ENCODE measurements at regions not wholly inside any gene's neighbourhood (a gene's known extent, or its start where the extent isn't known, plus 50 kb on each side); places are given as distances from the start of the nearest gene placed in this dataset.

- no peak for DNase-seq (ENCODE audit: low read depth)
- no peak overlapping the region for H3K4me3 ChIP-seq (ENCODE audit: low read depth, low read length)
These were observed 394.6 kb downstream of the C4orf33 start for GRCh38 chr4:129490516-129490915.

- no peak for DNase-seq (ENCODE audit: low read depth)
- no peak overlapping the region for H3K4me3 ChIP-seq (ENCODE audit: low read depth, low read length)
These were observed 402.7 kb downstream of the C4orf33 start for GRCh38 chr4:129498626-129499025.

GRCh38 chr4:129514852-129515251, 418.9 kb downstream of the C4orf33 start:
- no peak overlapping the region for H3K4me3 ChIP-seq (ENCODE audit: low read depth, low read length)

GRCh38 chr4:129515356-129515755, 419.4 kb downstream of the C4orf33 start:
- H3K4me3 ChIP-seq (ENCODE audit: low read depth, low read length): no peak overlapping the region
- DNase-seq (ENCODE audit: low read depth): no peak

More at GRCh38 chr4:129514852-129515251, 418.9 kb downstream of the C4orf33 start:
- no peak for DNase-seq (ENCODE audit: low read depth)

GRCh38 chr4:129526812-129527211, 430.9 kb downstream of the C4orf33 start:
- no peak overlapping the region for H3K4me3 ChIP-seq (ENCODE audit: low read depth, low read length)
- peak; percentile 5 for DNase-seq (ENCODE audit: low read depth)

- H3K4me3 ChIP-seq (ENCODE audit: low read depth, low read length): no peak overlapping the region
- no peak for DNase-seq (ENCODE audit: low read depth)
These were observed 435.3 kb downstream of the C4orf33 start for GRCh38 chr4:129531253-129531652.

- H3K4me3 ChIP-seq (ENCODE audit: low read depth, low read length): no peak overlapping the region
- no peak for DNase-seq (ENCODE audit: low read depth)
These were observed 436.6 kb downstream of the C4orf33 start for GRCh38 chr4:129532573-129532972.

- H3K4me3 ChIP-seq (ENCODE audit: low read depth, low read length): no peak overlapping the region
- no peak for DNase-seq (ENCODE audit: low read depth)
These were observed 447.3 kb downstream of the C4orf33 start for GRCh38 chr4:129543299-129543698.

- peak; percentile 84 for DNase-seq (ENCODE audit: low read depth)
These were observed 449.8 kb downstream of the C4orf33 start for GRCh38 chr4:129545599-129546278.

GRCh38 chr4:129546531-129546930, 450.6 kb downstream of the C4orf33 start:
- DNase-seq (ENCODE audit: low read depth): no peak
- H3K4me3 ChIP-seq (ENCODE audit: low read depth, low read length): no peak overlapping the region

More at GRCh38 chr4:129545599-129546278, 449.8 kb downstream of the C4orf33 start:
- H3K4me3 ChIP-seq (ENCODE audit: low read depth, low read length): no peak overlapping the region

- H3K4me3 ChIP-seq (ENCODE audit: low read depth, low read length): no peak overlapping the region
- DNase-seq (ENCODE audit: low read depth): no peak
These were observed 454.4 kb downstream of the C4orf33 start for GRCh38 chr4:129550281-129550785.

- no peak for DNase-seq (ENCODE audit: low read depth)
- no peak overlapping the region for H3K4me3 ChIP-seq (ENCODE audit: low read depth, low read length)
These were observed 465.3 kb downstream of the C4orf33 start for GRCh38 chr4:129561280-129561679.

- H3K4me3 ChIP-seq (ENCODE audit: low read depth, low read length): no peak overlapping the region
- DNase-seq (ENCODE audit: low read depth): peak; percentile 34
These were observed 466.1 kb downstream of the C4orf33 start for GRCh38 chr4:129561886-129562671.

GRCh38 chr4:129565214-129565613, 469.3 kb downstream of the C4orf33 start:
- H3K4me3 ChIP-seq (ENCODE audit: low read depth, low read length): no peak overlapping the region
- DNase-seq (ENCODE audit: low read depth): no peak

- DNase-seq (ENCODE audit: low read depth): no peak
- no peak overlapping the region for H3K4me3 ChIP-seq (ENCODE audit: low read depth, low read length)
These were observed 474.4 kb downstream of the C4orf33 start for GRCh38 chr4:129570326-129570725.

- H3K4me3 ChIP-seq (ENCODE audit: low read depth, low read length): no peak overlapping the region
- no peak for DNase-seq (ENCODE audit: low read depth)
These were observed 482.4 kb downstream of the C4orf33 start for GRCh38 chr4:129578336-129578735.

- no peak for DNase-seq (ENCODE audit: low read depth)
- H3K4me3 ChIP-seq (ENCODE audit: low read depth, low read length): no peak overlapping the region
These were observed 485.4 kb downstream of the C4orf33 start for GRCh38 chr4:129581305-129581704.

GRCh38 chr4:129583868-129584267, 487.9 kb downstream of the C4orf33 start:
- no peak overlapping the region for H3K4me3 ChIP-seq (ENCODE audit: low read depth, low read length)
- DNase-seq (ENCODE audit: low read depth): peak; percentile 87

- H3K4me3 ChIP-seq (ENCODE audit: low read depth, low read length): no peak overlapping the region
- DNase-seq (ENCODE audit: low read depth): no peak
These were observed 502.6 kb downstream of the C4orf33 start for GRCh38 chr4:129598582-129598981.

- no peak for DNase-seq (ENCODE audit: low read depth)
- no peak overlapping the region for H3K4me3 ChIP-seq (ENCODE audit: low read depth, low read length)
These were observed 504.9 kb downstream of the C4orf33 start for GRCh38 chr4:129600898-129601297.

- no peak for DNase-seq (ENCODE audit: low read depth)
- H3K4me3 ChIP-seq (ENCODE audit: low read depth, low read length): no peak overlapping the region
These were observed 506.5 kb downstream of the C4orf33 start for GRCh38 chr4:129602447-129602846.

Data from skeletal muscle cell (primary cell).